C4-2B (cell line): ENCODE measurements at regions not wholly inside any gene's neighbourhood (a gene's known extent, or its start where the extent isn't known, plus 50 kb on each side); places are given as distances from the start of the nearest gene placed in this dataset.

Source experiments
- CTCF ChIP-seq: fragments of 450-650 bp; conservative IDR thresholded peaks from 2 replicates; pipeline ENCODE4 v1.5.1; 2017; ENCODE audit warnings: mild to moderate bottlenecking
- ZFX ChIP-seq: fragments of 450-650 bp; IDR thresholded peaks from 2 replicates; pipeline ENCODE4 v1.6.1; 2017

GRCh38 chr2:48198371-48198770 is 116.1 kb upstream of the FOXN2 start:
- TF ChIP-seq CTCF: no peak
- no peak for TF ChIP-seq ZFX
